Heart left ventricle (tissue), 16 donors: ENCODE measurements at regions not wholly inside any gene's neighbourhood (a gene's known extent, or its start where the extent isn't known, plus 50 kb on each side); places are given as distances from the start of the nearest gene placed in this dataset.
"Not testable (repeated sequence)": the region's sequence is repeated elsewhere in the genome, so short reads cannot be mapped to it uniquely, and the experiment has no call there.

ENCODE experiments used
- ATAC-seq, 4 donors: fragments of 200-7000 bp; cut with Tn5 transposase; one replicate each; pipeline ENCODE4 v1.9.1; 2020 to 2022; ENCODE audit warnings: moderate library complexity in 4 of 4, mild to moderate bottlenecking in 3 of 4, moderate number of reproducible peaks in 1 of 4
- DNase-seq, 5 donors: peaks; one replicate each; pipeline ENCODE4 v3.0.0-alpha.2; 2020
- H3K27ac ChIP-seq, 12 donors: fragments of 200-600 bp; sonication (generic) in 4 of 12; one replicate each; pipeline versions ENCODE4 v1.5.0 to v1.8.0; 2016 to 2022; ENCODE audit warnings: mild to moderate bottlenecking in 2 of 12
- H3K27me3 ChIP-seq, 9 donors: fragments of 200-600 bp; sonication (generic) in 2 of 9; one replicate each; pipeline versions ENCODE4 v1.5.1 to v1.8.0; 2016 to 2022; ENCODE audit warnings: mild to moderate bottlenecking in 3 of 9
- H3K36me3 ChIP-seq, 9 donors: fragments of 200-600 bp; sonication (generic) in 2 of 9; one replicate each; pipeline versions ENCODE4 v1.5.0 to v1.8.0; 2018 to 2022; ENCODE audit warnings: mild to moderate bottlenecking in 2 of 9
- H3K4me1 ChIP-seq, 12 donors: fragments of 200-600 bp; sonication (generic) in 4 of 12; one replicate each; pipeline versions ENCODE4 v1.5.0 to v1.8.0; 2016 to 2022; ENCODE audit warnings: mild to moderate bottlenecking in 3 of 12
- H3K4me3 ChIP-seq, 12 donors: fragments of 200-600 bp; sonication (generic) in 4 of 12; one replicate each; pipeline versions ENCODE4 v1.5.0 to v1.8.0; 2017 to 2022; ENCODE audit warnings: mild to moderate bottlenecking in 9 of 12, moderate library complexity in 4 of 12
- H3K9me3 ChIP-seq, 12 donors: fragments of 200-600 bp; sonication (generic) in 4 of 12; one replicate each; pipeline versions ENCODE4 v1.5.0 to v1.8.0; 2016 to 2022; ENCODE audit warnings: mild to moderate bottlenecking in 1 of 12
- CTCF ChIP-seq, 12 donors: fragments of 200-600 bp; sonication (generic) in 4 of 12; IDR thresholded peaks; one replicate each; pipeline versions ENCODE4 v1.5.0 to v1.8.0; 2018 to 2022; ENCODE audit warnings: antibody characterized with exemption in 12 of 12, mild to moderate bottlenecking in 5 of 12
- POLR2A ChIP-seq, 2 donors: fragments of 450-650 bp; IDR thresholded peaks; one replicate each; pipeline ENCODE4 v1.6.1; 2017; ENCODE audit warnings: antibody characterized with exemption in 2 of 2, mild to moderate bottlenecking in 2 of 2, moderate library complexity in 2 of 2
- WGBS, 4 donors: extraction: QIAGEN DNeasy Blood & Tissue Kit in 2 of 4; methylation state at CpG; one replicate each; pipeline versions ENCODE4 v1.1.5 to v1.1.7; 2013 to 2018; 5-methylcytosine and 5-hydroxymethylcytosine counted together
- intact Hi-C, 10 donors: fragments of 100-400 bp; cut with DNase I; formaldehyde crosslinking; loops; one replicate each; pipeline versions ENCODE4 v1.11.1 to v1.14.2; 2022
- donor health status: ischemic (EF 13 %, LVEDD 7.1; RV severe dilation, severe dysfunction).
- donor health status: healthy with polysubstance abuse.
- donor health status: DM: no; HTN: yes; CAD: no.
- donor health status: DM: no; HTN: no; CAD: no.
- donor health status: ischemic (EF 25% LVEDD 6.9; RV normal size, moderate dysfunction).
- donor health status: ischemic (EF 25% LVEDD 5.7; RV mildly dilated, moderate dysfunction).
- donor health status: healthy.
- donor health status: DM: yes; HTN: yes; CAD: no.
- donor health status: ischemic (EF 35%, LVEDD 5.7; RV mildly dilated, moderate dysfunction).
- donor health status: nonischemic (EF 11% LVEDD 7.7; RV severe dilation, severe dysfunction).
- donor health status: DM: yes; HTN: yes; CAD: no.
- donor health status: PGD.
- donor health status: ischemic (EF 29% LVEDD 5.4; RV normal size, mild dysfunction).
- donor health status: nonischemic (EF 23%, LVEDD 6.1; RV moderate dilation, normal function).

GRCh38 chr17:26936645-26937044 is 357.3 kb upstream of the WSB1 start:
- H3K4me3 ChIP-seq, H3K4me1 ChIP-seq, H3K27ac ChIP-seq, H3K36me3 ChIP-seq, intact Hi-C loops, DNase-seq, H3K27me3 ChIP-seq: not testable (repeated sequence)
- 73 to 77% (median 75%) methylated on average over 4 of the region's 4 CpGs for WGBS, 4 donors
- peak in 3 of 4 donors; percentile 27 to 56 (median 47) for ATAC-seq
- peaks cover 0 to 46% (median 10%) of the 10 kb centered on the region in 12 donors for H3K9me3 ChIP-seq

GRCh38 chr17:26937750-26938322 is 356.1 kb upstream of the WSB1 start:
- intact Hi-C loops: not testable (repeated sequence)

GRCh38 chr17:26939755-26940154 is 354.2 kb upstream of the WSB1 start:
- H3K4me3 ChIP-seq, H3K27me3 ChIP-seq, DNase-seq, H3K36me3 ChIP-seq, ATAC-seq, intact Hi-C loops, H3K27ac ChIP-seq, H3K4me1 ChIP-seq: not testable (repeated sequence)
- H3K9me3 ChIP-seq: peaks cover 0 to 46% (median 10%) of the 10 kb centered on the region in 12 donors
- 77 to 83% (median 80%) methylated on average over 8 of the region's 8 CpGs for WGBS, 4 donors

More at GRCh38 chr17:26937750-26938322, 356.1 kb upstream of the WSB1 start:
- ATAC-seq: peak in 3 of 4 donors; percentile 72 to 82 (median 79)
- H3K36me3 ChIP-seq, H3K27me3 ChIP-seq, H3K27ac ChIP-seq, H3K4me1 ChIP-seq, H3K4me3 ChIP-seq, DNase-seq: not testable (repeated sequence)
- H3K9me3 ChIP-seq: peaks cover 0 to 46% (median 10%) of the 10 kb centered on the region in 12 donors
- 8 to 54% (median 40%) methylated on average over 1 of the region's 1 CpG for WGBS, 4 donors

GRCh38 chr17:26940587-26940986 is 353.3 kb upstream of the WSB1 start:
- H3K27me3 ChIP-seq, DNase-seq, H3K36me3 ChIP-seq, H3K4me3 ChIP-seq, intact Hi-C loops, H3K27ac ChIP-seq, H3K4me1 ChIP-seq: not testable (repeated sequence)
- ATAC-seq: peak; percentile 56 to 82 (median 60)
- WGBS, 4 donors: 41 to 44% (median 41%) methylated on average over 2 of the region's 2 CpGs
- H3K9me3 ChIP-seq: peaks cover 0 to 46% (median 10%) of the 10 kb centered on the region in 12 donors

- H3K4me1 ChIP-seq: no peaks in the 10 kb centered on the region
- H3K9me3 ChIP-seq: peaks cover 0 to 14% (median 0%) of the 10 kb centered on the region in 12 donors
- ATAC-seq (no peak), DNase-seq (no peak)
- no peak overlapping the region for H3K27ac ChIP-seq
- WGBS, 4 donors: 26 to 48% (median 40%) methylated on average over 90 to 91 of the region's 91 CpGs
- H3K4me3 ChIP-seq: peak overlapping the region in 1 of 12 donors; percentile 4
- intact Hi-C loops: no loop called here
- H3K36me3 ChIP-seq: no peaks in the 10 kb centered on the region
- no peak for TF ChIP-seq CTCF (IDR thresholded peaks at IDR 0.05)
- TF ChIP-seq POLR2A (IDR thresholded peaks at IDR 0.05): no peak
- H3K27me3 ChIP-seq: peaks cover 8 to 44% (median 16%) of the 10 kb centered on the region in 9 donors
These were observed 331.4 kb upstream of the WSB1 start for GRCh38 chr17:26962255-26963162.

GRCh38 chr17:26963163-26963503 is 330.8 kb upstream of the WSB1 start:
- DNase-seq (no peak), ATAC-seq (peak in 1 of 4 donors; percentile 39)
- peaks cover 8 to 44% (median 16%) of the 10 kb centered on the region in 9 donors for H3K27me3 ChIP-seq
- no peak overlapping the region for H3K27ac ChIP-seq
- no peak for TF ChIP-seq CTCF (IDR thresholded peaks at IDR 0.05)
- no peak for TF ChIP-seq POLR2A (IDR thresholded peaks at IDR 0.05)
- intact Hi-C loops: no loop called here
- WGBS, 4 donors: 34 to 48% (median 43%) methylated on average over 26 of the region's 26 CpGs
- H3K4me1 ChIP-seq: no peaks in the 10 kb centered on the region
- H3K9me3 ChIP-seq: peaks cover 0 to 14% (median 0%) of the 10 kb centered on the region in 12 donors
- H3K4me3 ChIP-seq: no peak overlapping the region
- no peaks in the 10 kb centered on the region for H3K36me3 ChIP-seq

- not testable (repeated sequence) for ATAC-seq
- 49 to 67% (median 57%) methylated on average over 1 of the region's 1 CpG for WGBS, 4 donors
- peaks cover 8 to 35% (median 13%) of the 10 kb centered on the region in 9 donors for H3K27me3 ChIP-seq
These were observed 327.9 kb upstream of the WSB1 start for GRCh38 chr17:26965898-26966624.

GRCh38 chr17:26966625-26967179 is 327.2 kb upstream of the WSB1 start:
- peaks cover 0 to 15% (median 0%) of the 10 kb centered on the region in 12 donors for H3K9me3 ChIP-seq

More at GRCh38 chr17:26965898-26966624, 327.9 kb upstream of the WSB1 start:
- H3K36me3 ChIP-seq, DNase-seq, H3K27ac ChIP-seq, intact Hi-C loops, H3K4me1 ChIP-seq, H3K4me3 ChIP-seq: not testable (repeated sequence)
- peaks cover 0 to 14% (median 0%) of the 10 kb centered on the region in 12 donors for H3K9me3 ChIP-seq

More at GRCh38 chr17:26966625-26967179, 327.2 kb upstream of the WSB1 start:
- intact Hi-C loops, H3K27ac ChIP-seq, DNase-seq, H3K4me1 ChIP-seq, H3K36me3 ChIP-seq, ATAC-seq, H3K4me3 ChIP-seq: not testable (repeated sequence)
- H3K27me3 ChIP-seq: peaks cover 8 to 32% (median 13%) of the 10 kb centered on the region in 9 donors
- 42 to 52% (median 50%) methylated on average over 2 of the region's 2 CpGs for WGBS, 4 donors
